OCI-LY7 (cell line): ENCODE measurements at regions not wholly inside any gene's neighbourhood (a gene's known extent, or its start where the extent isn't known, plus 50 kb on each side); places are given as distances from the start of the nearest gene placed in this dataset.

Experiments used
- BruUV-seq: library from RNA; stranded (reverse); fragments of 400-500 nt; replicated peaks from 2 replicates; lab custom pipeline; 2021; lab: Mats Ljungman, UMichigan
- CTCF ChIA-PET: fragments of 300-600 bp; sonication (Branson Sonifier 250); formaldehyde crosslinking; loops from one replicate; lab custom pipeline; 2022; ENCODE audit warnings: antibody characterized with exemption; ENCODE audit not compliant: unreplicated experiment; lab: Charles Lee
- POLR2A ChIA-PET: fragments of 300-600 bp; sonication (Branson Sonifier 250); formaldehyde crosslinking; loops from one replicate; lab custom pipeline; 2022; ENCODE audit warnings: antibody characterized with exemption; lab: Charles Lee
- DNase-seq: peaks from one replicate; pipeline ENCODE4 v3.0.0-alpha.2; 2015; ENCODE audit warnings: low spot score
- H2AFZ ChIP-seq: fragments of 200-600 bp; sonication (generic), shearing (Covaris generic); 2 replicates; pipeline ENCODE4 v1.6.1; 2014; ENCODE audit warnings: mild to moderate bottlenecking, antibody characterized with exemption, low read length, moderate library complexity
- H3K27ac ChIP-seq: fragments of 200-600 bp; sonication (generic); 2 replicates; pipeline ENCODE4 v1.5.1; 2014; ENCODE audit warnings: mixed run types, low read depth, mild to moderate bottlenecking, moderate library complexity, low read length, inconsistent platforms; ENCODE audit not compliant: poor library complexity, severe bottlenecking
- H3K36me3 ChIP-seq: fragments of 200-600 bp; sonication (generic); 2 replicates; pipeline ENCODE4 v1.6.1; 2014; ENCODE audit warnings: mild to moderate bottlenecking, antibody characterized with exemption, low read length, moderate library complexity, mixed read lengths; ENCODE audit not compliant: insufficient read depth
- H3K4me1 ChIP-seq: fragments of 200-600 bp; sonication (generic); 2 replicates; pipeline ENCODE4 v1.5.1; 2014; ENCODE audit warnings: mild to moderate bottlenecking, low read length; ENCODE audit not compliant: insufficient read depth, poor library complexity, severe bottlenecking
- H3K4me2 ChIP-seq: fragments of 200-600 bp; sonication (generic); 2 replicates; pipeline ENCODE4 v1.6.1; 2014; ENCODE audit warnings: mild to moderate bottlenecking, low read length
- H3K4me3 ChIP-seq: fragments of 200-600 bp; sonication (generic); 2 replicates; pipeline ENCODE4 v1.5.1; 2014; ENCODE audit warnings: mild to moderate bottlenecking, low read depth, low read length; ENCODE audit not compliant: poor library complexity, severe bottlenecking
- H3K79me2 ChIP-seq: fragments of 200-600 bp; sonication (generic); 2 replicates; pipeline ENCODE4 v1.6.1; 2016; ENCODE audit warnings: low read depth, mild to moderate bottlenecking, low read length, moderate library complexity, mixed read lengths; ENCODE audit not compliant: insufficient read depth
- H3K9me2 ChIP-seq: fragments of 200-600 bp; sonication (generic); 2 replicates; pipeline ENCODE4 v1.6.1; 2016; ENCODE audit warnings: mild to moderate bottlenecking, low read length, mixed read lengths; ENCODE audit not compliant: insufficient read depth
- H3K9me3 ChIP-seq: fragments of 200-600 bp; sonication (generic); 2 replicates; pipeline ENCODE4 v1.6.1; 2014; ENCODE audit warnings: mild to moderate bottlenecking, mixed run types, low read length, mixed read lengths
- H4K20me1 ChIP-seq: fragments of 200-600 bp; sonication (generic); 2 replicates; pipeline ENCODE4 v1.6.1; 2014; ENCODE audit warnings: mild to moderate bottlenecking, antibody characterized with exemption, low read length, moderate library complexity, mixed read lengths; ENCODE audit not compliant: insufficient read depth
- CTCF ChIP-seq: fragments of 200-600 bp; sonication (generic); conservative IDR thresholded peaks from 2 replicates; pipeline ENCODE4 v1.5.1; 2014; ENCODE audit warnings: mild to moderate bottlenecking, antibody characterized with exemption, low read length, moderate library complexity, mixed read lengths
- EZH2phosphoT487 ChIP-seq: fragments of 200-600 bp; sonication (generic); IDR thresholded peaks from 2 replicates; pipeline ENCODE4 v1.6.1; 2018; ENCODE audit warnings: low read depth, borderline replicate concordance, mild to moderate bottlenecking, mixed run types, antibody characterized with exemption, low read length, moderate library complexity, mixed read lengths
- intact Hi-C: fragments of 100-400 bp; cut with micrococcal nuclease; formaldehyde crosslinking; loops from one replicate; pipeline ENCODE4 v1.10.0; 2022; ENCODE audit not compliant: unreplicated experiment

- Histone ChIP-seq H2AFZ (no peak overlapping the region), H3K4me2 (no peak overlapping the region)
- POLR2A ChIA-PET: no interaction called here
Measured at GRCh38 chr6:48818052-48818412, 645.0 kb downstream of the MMUT start.

GRCh38 chr6:48817333-48818051, 645.6 kb downstream of the MMUT start:
- H3K4me2 ChIP-seq: no peak overlapping the region
- no peaks in the 10 kb centered on the region for H3K4me1 ChIP-seq
- intact Hi-C loops: no loop called here
- no peaks in the 10 kb centered on the region for H3K9me3 ChIP-seq
- H4K20me1 ChIP-seq: no peaks in the 10 kb centered on the region
- no peak for DNase-seq
- ChIA-PET CTCF (no interaction called here), POLR2A (interaction anchor here (0.7 kb wide), 1 partner anchor 732 kb away, joined by 3 read pairs; no protein-coding TSS in a partner anchor)
- no peak overlapping the region for H3K4me3 ChIP-seq
- no peak overlapping the region for H3K27ac ChIP-seq
- H2AFZ ChIP-seq: no peak overlapping the region
- TF ChIP-seq CTCF (no peak), EZH2phosphoT487 (no peak)
- H3K36me3 ChIP-seq: no peaks in the 10 kb centered on the region
- H3K9me2 ChIP-seq: no peaks in the 10 kb centered on the region
- no TSS peak for BruUV-seq
- H3K79me2 ChIP-seq: no peaks in the 10 kb centered on the region

More at GRCh38 chr6:48818052-48818412, 645.0 kb downstream of the MMUT start:
- Histone ChIP-seq H3K4me3 (no peak overlapping the region), H3K79me2 (no peaks in the 10 kb centered on the region), H3K4me1 (no peaks in the 10 kb centered on the region), H4K20me1 (no peaks in the 10 kb centered on the region), H3K36me3 (no peaks in the 10 kb centered on the region), H3K27ac (no peak overlapping the region), H3K9me2 (no peaks in the 10 kb centered on the region), H3K9me3 (no peaks in the 10 kb centered on the region)
- intact Hi-C loops: no loop called here
- no TSS peak for BruUV-seq
- no peak for DNase-seq
- CTCF ChIA-PET: no interaction called here
- TF ChIP-seq EZH2phosphoT487: no peak
- no peak for TF ChIP-seq CTCF

- ChIA-PET POLR2A (no interaction called here), CTCF (no interaction called here)
- no peaks in the 10 kb centered on the region for H3K79me2 ChIP-seq
- TF ChIP-seq EZH2phosphoT487 (no peak), CTCF (no peak)
- no peak overlapping the region for H3K4me3 ChIP-seq
- H3K36me3 ChIP-seq: no peaks in the 10 kb centered on the region
- no peaks in the 10 kb centered on the region for H3K9me2 ChIP-seq
- H3K4me1 ChIP-seq: no peaks in the 10 kb centered on the region
- H4K20me1 ChIP-seq: no peaks in the 10 kb centered on the region
- H3K9me3 ChIP-seq: no peaks in the 10 kb centered on the region
- intact Hi-C loops: no loop called here
- no peak overlapping the region for H3K27ac ChIP-seq
- H3K4me2 ChIP-seq: no peak overlapping the region
- no TSS peak for BruUV-seq
- no peak overlapping the region for H2AFZ ChIP-seq
- no peak for DNase-seq
Measured at GRCh38 chr6:48814957-48815356, 648.1 kb downstream of the MMUT start.
